Spleen (tissue), 11 donors: ENCODE measurements at regions not wholly inside any gene's neighbourhood (a gene's known extent, or its start where the extent isn't known, plus 50 kb on each side); places are given as distances from the start of the nearest gene placed in this dataset.

Source experiments
- DNase-seq: peaks from one replicate; pipeline ENCODE4 v3.0.0-alpha.2; 2020
- H3K27ac ChIP-seq, 8 donors: fragments of 200-600 bp; sonication (generic) in 7 of 8; 1 replicate in 4 of 8; 2 replicates in 4 of 8; pipeline versions ENCODE4 v1.5.0 to v1.8.0; 2016 to 2021; ENCODE audit warnings: inconsistent platforms in 4 of 8, mild to moderate bottlenecking in 4 of 8, moderate library complexity in 1 of 8
- H3K27me3 ChIP-seq, 7 donors: fragments of 200-600 bp; sonication (generic) in 6 of 7; replicated peaks in 1 of 7; 1 replicate in 4 of 7; 2 replicates in 3 of 7; pipeline versions ENCODE4 v1.5.0 to v1.8.0; 2016 to 2021; ENCODE audit warnings: inconsistent platforms in 3 of 7, mild to moderate bottlenecking in 1 of 7
- H3K36me3 ChIP-seq, 6 donors: fragments of 200-600 bp; sonication (generic) in 5 of 6; 1 replicate in 4 of 6; 2 replicates in 2 of 6; pipeline versions ENCODE4 v1.5.0 to v1.8.0; 2016 to 2021; ENCODE audit warnings: inconsistent platforms in 2 of 6
- H3K4me1 ChIP-seq, 6 donors: fragments of 200-600 bp; sonication (generic) in 5 of 6; 1 replicate in 3 of 6; 2 replicates in 3 of 6; pipeline versions ENCODE4 v1.5.0 to v1.8.0; 2016 to 2021; ENCODE audit warnings: inconsistent platforms in 3 of 6
- H3K4me3 ChIP-seq, 8 donors: fragments of 200-600 bp; sonication (generic) in 7 of 8; 1 replicate in 4 of 8; 2 replicates in 4 of 8; pipeline versions ENCODE4 v1.5.0 to v1.8.0; 2016 to 2021; ENCODE audit warnings: inconsistent platforms in 4 of 8, mild to moderate bottlenecking in 4 of 8, moderate library complexity in 2 of 8
- H3K9me3 ChIP-seq, 8 donors: fragments of 200-600 bp; sonication (generic) in 7 of 8; 1 replicate in 4 of 8; 2 replicates in 4 of 8; pipeline versions ENCODE4 v1.5.0 to v1.8.0; 2016 to 2021; ENCODE audit warnings: inconsistent platforms in 4 of 8
- CTCF ChIP-seq, 11 experiments: fragments of 200-600 bp in 7 of 11; fragments of 450-650 bp in 4 of 11; sonication (generic) in 4 of 11; IDR thresholded peaks in 8 of 11; conservative IDR thresholded peaks in 3 of 11; 1 replicate in 7 of 11; 2 replicates in 4 of 11; pipeline versions ENCODE4 v1.4.0 to v1.8.0; 2016 to 2021; ENCODE audit warnings: antibody characterized with exemption in 11 of 11, inconsistent platforms in 4 of 11, mild to moderate bottlenecking in 1 of 11
- POLR2A ChIP-seq, 3 donors: fragments of 450-650 bp; IDR thresholded peaks; one replicate each; pipeline ENCODE4 v1.5.1; 2017; ENCODE audit warnings: antibody characterized with exemption in 3 of 3, mild to moderate bottlenecking in 1 of 3
- POLR2AphosphoS5 ChIP-seq, 3 donors: sonication (generic); formaldehyde crosslinking; IDR thresholded peaks; one replicate each; pipeline ENCODE4 v1.5.1; 2017; ENCODE audit warnings: antibody characterized with exemption in 3 of 3
- WGBS, 5 donors: extraction: QIAGEN DNeasy Blood & Tissue Kit in 3 of 5; methylation state at CpG; one replicate each; pipeline versions ENCODE4 v1.1.5 to v1.1.7; 2013 to 2018; 5-methylcytosine and 5-hydroxymethylcytosine counted together
- intact Hi-C: fragments of 100-400 bp; cut with DNase I; formaldehyde crosslinking; loops from one replicate; pipeline ENCODE4 v1.15.0; 2023; ENCODE audit warnings: low total_unique reads
- donor health status: healthy with polysubstance abuse.
- donor health status: DM: no; HTN: no; CAD: no; lungs with moderate emphysema.
- donor health status: DM: no; HTN: no; CAD: no.
- donor health status: Bipolar disorder and iron deficiency.
- donor health status: healthy.
- donor health status: DM: no; HTN: no; CAD: no.
- donor health status: DM: yes; HTN: yes; CAD: no.

GRCh38 chr10:118940386-118940785 is 89.1 kb upstream of the NANOS1 start:
- no peak for DNase-seq
- peaks cover 0 to 5% (median 0%) of the 10 kb centered on the region in 8 donors for H3K9me3 ChIP-seq
- TF ChIP-seq POLR2A (IDR thresholded peaks at IDR 0.05): no peak
- no peak for TF ChIP-seq POLR2AphosphoS5 (IDR thresholded peaks at IDR 0.05)
- no peak for TF ChIP-seq CTCF (IDR thresholded peaks at IDR 0.05 in 8 of 11, conservative IDR thresholded peaks at IDR 0.05 in 3 of 11)
- H3K36me3 ChIP-seq: no peaks in the 10 kb centered on the region
- intact Hi-C loops: no loop called here
- H3K27ac ChIP-seq: no peak overlapping the region
- H3K4me3 ChIP-seq: no peak overlapping the region
- H3K4me1 ChIP-seq: no peaks in the 10 kb centered on the region
- H3K27me3 ChIP-seq: peaks cover 0 to 10% (median 0%) of the 10 kb centered on the region in 7 donors
- 83 to 100% (median 93%) methylated on average over 1 of the region's 1 CpG for WGBS, 5 donors

- H3K27ac ChIP-seq: no peak overlapping the region
- intact Hi-C loops: no loop called here
- TF ChIP-seq POLR2A (IDR thresholded peaks at IDR 0.05) (no peak), CTCF (IDR thresholded peaks at IDR 0.05 in 8 of 11, conservative IDR thresholded peaks at IDR 0.05 in 3 of 11) (no peak), POLR2AphosphoS5 (IDR thresholded peaks at IDR 0.05) (no peak)
These were observed 86.3 kb upstream of the NANOS1 start for GRCh38 chr10:118943253-118943652.

GRCh38 chr10:118944959-118945633 is 84.4 kb upstream of the NANOS1 start:
- peaks cover 0 to 5% (median 0%) of the 10 kb centered on the region in 8 donors for H3K9me3 ChIP-seq
- H3K4me3 ChIP-seq: no peak overlapping the region
- no peaks in the 10 kb centered on the region for H3K4me1 ChIP-seq
- TF ChIP-seq POLR2A (IDR thresholded peaks at IDR 0.05): no peak
- no peak for TF ChIP-seq POLR2AphosphoS5 (IDR thresholded peaks at IDR 0.05)
- no peak for TF ChIP-seq CTCF (IDR thresholded peaks at IDR 0.05 in 8 of 11, conservative IDR thresholded peaks at IDR 0.05 in 3 of 11)
- H3K27ac ChIP-seq: no peak overlapping the region
- peaks cover 0 to 5% (median 0%) of the 10 kb centered on the region in 7 donors for H3K27me3 ChIP-seq
- 86 to 92% (median 90%) methylated on average over 8 of the region's 8 CpGs for WGBS, 5 donors
- H3K36me3 ChIP-seq: no peaks in the 10 kb centered on the region
- DNase-seq: no peak
- intact Hi-C loops: no loop called here

More at GRCh38 chr10:118943253-118943652, 86.3 kb upstream of the NANOS1 start:
- Histone ChIP-seq H3K4me3 (no peak overlapping the region), H3K36me3 (no peaks in the 10 kb centered on the region), H3K9me3 (peaks cover 0 to 5% (median 0%) of the 10 kb centered on the region in 8 donors), H3K4me1 (no peaks in the 10 kb centered on the region), H3K27me3 (peaks cover 0 to 5% (median 0%) of the 10 kb centered on the region in 7 donors)
- 65 to 82% (median 75%) methylated on average over 2 of the region's 2 CpGs for WGBS, 5 donors
- DNase-seq: no peak

- Histone ChIP-seq H3K4me1 (no peaks in the 10 kb centered on the region), H3K27me3 (no peaks in the 10 kb centered on the region), H3K4me3 (no peak overlapping the region), H3K9me3 (no peaks in the 10 kb centered on the region), H3K36me3 (no peaks in the 10 kb centered on the region), H3K27ac (no peak overlapping the region)
- intact Hi-C loops: no loop called here
- DNase-seq: no peak
- 75 to 83% (median 77%) methylated on average over 3 of the region's 3 CpGs for WGBS, 5 donors
- TF ChIP-seq POLR2A (IDR thresholded peaks at IDR 0.05) (no peak), POLR2AphosphoS5 (IDR thresholded peaks at IDR 0.05) (no peak), CTCF (IDR thresholded peaks at IDR 0.05 in 8 of 11, conservative IDR thresholded peaks at IDR 0.05 in 3 of 11) (no peak)
These were observed 80.7 kb upstream of the NANOS1 start for GRCh38 chr10:118948786-118949185.
